ENCODE measurements at regions not wholly inside any gene's neighbourhood (a gene's known extent, or its start where the extent isn't known, plus 50 kb on each side); places are given as distances from the start of the nearest gene placed in this dataset.

DNA sequence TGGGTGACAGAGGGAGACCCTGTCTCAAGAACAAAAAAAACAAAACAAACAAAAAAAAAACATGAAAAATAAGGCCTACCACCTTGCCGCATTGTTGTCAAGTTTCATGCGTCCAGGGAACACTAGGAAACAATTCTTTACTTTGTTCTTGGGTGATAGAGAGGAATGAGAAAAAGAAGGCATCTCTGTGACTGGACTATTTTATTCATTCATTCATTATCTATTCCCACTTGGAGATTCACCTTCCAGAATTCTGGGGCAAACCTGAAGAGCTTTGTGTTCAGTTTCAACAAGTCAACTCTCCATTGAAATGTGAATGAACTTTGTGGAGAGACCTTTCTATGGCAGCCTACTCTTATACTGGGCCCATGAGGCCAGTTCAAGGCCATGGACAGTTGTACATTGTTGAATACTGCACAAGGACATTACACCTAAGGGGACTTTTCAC lies 88.5 kb upstream of the NDUFV2 start (continued):
- TF ChIP-seq, protein P1, sequence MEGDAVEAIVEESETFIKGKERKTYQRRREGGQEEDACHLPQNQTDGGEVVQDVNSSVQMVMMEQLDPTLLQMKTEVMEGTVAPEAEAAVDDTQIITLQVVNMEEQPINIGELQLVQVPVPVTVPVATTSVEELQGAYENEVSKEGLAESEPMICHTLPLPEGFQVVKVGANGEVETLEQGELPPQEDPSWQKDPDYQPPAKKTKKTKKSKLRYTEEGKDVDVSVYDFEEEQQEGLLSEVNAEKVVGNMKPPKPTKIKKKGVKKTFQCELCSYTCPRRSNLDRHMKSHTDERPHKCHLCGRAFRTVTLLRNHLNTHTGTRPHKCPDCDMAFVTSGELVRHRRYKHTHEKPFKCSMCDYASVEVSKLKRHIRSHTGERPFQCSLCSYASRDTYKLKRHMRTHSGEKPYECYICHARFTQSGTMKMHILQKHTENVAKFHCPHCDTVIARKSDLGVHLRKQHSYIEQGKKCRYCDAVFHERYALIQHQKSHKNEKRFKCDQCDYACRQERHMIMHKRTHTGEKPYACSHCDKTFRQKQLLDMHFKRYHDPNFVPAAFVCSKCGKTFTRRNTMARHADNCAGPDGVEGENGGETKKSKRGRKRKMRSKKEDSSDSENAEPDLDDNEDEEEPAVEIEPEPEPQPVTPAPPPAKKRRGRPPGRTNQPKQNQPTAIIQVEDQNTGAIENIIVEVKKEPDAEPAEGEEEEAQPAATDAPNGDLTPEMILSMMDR (IDR thresholded peaks at IDR 0.05; ENCODE audit: control extremely low read depth in 1 of 3, insufficient read depth in 1 of 3, low read depth in 1 of 3, low read length in 3 of 3): no peak
- TF ChIP-seq, protein P2, sequence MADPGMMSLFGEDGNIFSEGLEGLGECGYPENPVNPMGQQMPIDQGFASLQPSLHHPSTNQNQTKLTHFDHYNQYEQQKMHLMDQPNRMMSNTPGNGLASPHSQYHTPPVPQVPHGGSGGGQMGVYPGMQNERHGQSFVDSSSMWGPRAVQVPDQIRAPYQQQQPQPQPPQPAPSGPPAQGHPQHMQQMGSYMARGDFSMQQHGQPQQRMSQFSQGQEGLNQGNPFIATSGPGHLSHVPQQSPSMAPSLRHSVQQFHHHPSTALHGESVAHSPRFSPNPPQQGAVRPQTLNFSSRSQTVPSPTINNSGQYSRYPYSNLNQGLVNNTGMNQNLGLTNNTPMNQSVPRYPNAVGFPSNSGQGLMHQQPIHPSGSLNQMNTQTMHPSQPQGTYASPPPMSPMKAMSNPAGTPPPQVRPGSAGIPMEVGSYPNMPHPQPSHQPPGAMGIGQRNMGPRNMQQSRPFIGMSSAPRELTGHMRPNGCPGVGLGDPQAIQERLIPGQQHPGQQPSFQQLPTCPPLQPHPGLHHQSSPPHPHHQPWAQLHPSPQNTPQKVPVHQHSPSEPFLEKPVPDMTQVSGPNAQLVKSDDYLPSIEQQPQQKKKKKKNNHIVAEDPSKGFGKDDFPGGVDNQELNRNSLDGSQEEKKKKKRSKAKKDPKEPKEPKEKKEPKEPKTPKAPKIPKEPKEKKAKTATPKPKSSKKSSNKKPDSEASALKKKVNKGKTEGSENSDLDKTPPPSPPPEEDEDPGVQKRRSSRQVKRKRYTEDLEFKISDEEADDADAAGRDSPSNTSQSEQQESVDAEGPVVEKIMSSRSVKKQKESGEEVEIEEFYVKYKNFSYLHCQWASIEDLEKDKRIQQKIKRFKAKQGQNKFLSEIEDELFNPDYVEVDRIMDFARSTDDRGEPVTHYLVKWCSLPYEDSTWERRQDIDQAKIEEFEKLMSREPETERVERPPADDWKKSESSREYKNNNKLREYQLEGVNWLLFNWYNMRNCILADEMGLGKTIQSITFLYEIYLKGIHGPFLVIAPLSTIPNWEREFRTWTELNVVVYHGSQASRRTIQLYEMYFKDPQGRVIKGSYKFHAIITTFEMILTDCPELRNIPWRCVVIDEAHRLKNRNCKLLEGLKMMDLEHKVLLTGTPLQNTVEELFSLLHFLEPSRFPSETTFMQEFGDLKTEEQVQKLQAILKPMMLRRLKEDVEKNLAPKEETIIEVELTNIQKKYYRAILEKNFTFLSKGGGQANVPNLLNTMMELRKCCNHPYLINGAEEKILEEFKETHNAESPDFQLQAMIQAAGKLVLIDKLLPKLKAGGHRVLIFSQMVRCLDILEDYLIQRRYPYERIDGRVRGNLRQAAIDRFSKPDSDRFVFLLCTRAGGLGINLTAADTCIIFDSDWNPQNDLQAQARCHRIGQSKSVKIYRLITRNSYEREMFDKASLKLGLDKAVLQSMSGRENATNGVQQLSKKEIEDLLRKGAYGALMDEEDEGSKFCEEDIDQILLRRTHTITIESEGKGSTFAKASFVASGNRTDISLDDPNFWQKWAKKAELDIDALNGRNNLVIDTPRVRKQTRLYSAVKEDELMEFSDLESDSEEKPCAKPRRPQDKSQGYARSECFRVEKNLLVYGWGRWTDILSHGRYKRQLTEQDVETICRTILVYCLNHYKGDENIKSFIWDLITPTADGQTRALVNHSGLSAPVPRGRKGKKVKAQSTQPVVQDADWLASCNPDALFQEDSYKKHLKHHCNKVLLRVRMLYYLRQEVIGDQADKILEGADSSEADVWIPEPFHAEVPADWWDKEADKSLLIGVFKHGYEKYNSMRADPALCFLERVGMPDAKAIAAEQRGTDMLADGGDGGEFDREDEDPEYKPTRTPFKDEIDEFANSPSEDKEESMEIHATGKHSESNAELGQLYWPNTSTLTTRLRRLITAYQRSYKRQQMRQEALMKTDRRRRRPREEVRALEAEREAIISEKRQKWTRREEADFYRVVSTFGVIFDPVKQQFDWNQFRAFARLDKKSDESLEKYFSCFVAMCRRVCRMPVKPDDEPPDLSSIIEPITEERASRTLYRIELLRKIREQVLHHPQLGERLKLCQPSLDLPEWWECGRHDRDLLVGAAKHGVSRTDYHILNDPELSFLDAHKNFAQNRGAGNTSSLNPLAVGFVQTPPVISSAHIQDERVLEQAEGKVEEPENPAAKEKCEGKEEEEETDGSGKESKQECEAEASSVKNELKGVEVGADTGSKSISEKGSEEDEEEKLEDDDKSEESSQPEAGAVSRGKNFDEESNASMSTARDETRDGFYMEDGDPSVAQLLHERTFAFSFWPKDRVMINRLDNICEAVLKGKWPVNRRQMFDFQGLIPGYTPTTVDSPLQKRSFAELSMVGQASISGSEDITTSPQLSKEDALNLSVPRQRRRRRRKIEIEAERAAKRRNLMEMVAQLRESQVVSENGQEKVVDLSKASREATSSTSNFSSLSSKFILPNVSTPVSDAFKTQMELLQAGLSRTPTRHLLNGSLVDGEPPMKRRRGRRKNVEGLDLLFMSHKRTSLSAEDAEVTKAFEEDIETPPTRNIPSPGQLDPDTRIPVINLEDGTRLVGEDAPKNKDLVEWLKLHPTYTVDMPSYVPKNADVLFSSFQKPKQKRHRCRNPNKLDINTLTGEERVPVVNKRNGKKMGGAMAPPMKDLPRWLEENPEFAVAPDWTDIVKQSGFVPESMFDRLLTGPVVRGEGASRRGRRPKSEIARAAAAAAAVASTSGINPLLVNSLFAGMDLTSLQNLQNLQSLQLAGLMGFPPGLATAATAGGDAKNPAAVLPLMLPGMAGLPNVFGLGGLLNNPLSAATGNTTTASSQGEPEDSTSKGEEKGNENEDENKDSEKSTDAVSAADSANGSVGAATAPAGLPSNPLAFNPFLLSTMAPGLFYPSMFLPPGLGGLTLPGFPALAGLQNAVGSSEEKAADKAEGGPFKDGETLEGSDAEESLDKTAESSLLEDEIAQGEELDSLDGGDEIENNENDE (IDR thresholded peaks at IDR 0.05; ENCODE audit: insufficient replicate concordance, low read length): no peak
- TF ChIP-seq CEBPB (IDR thresholded peaks at IDR 0.05; ENCODE audit: low read depth, low read length) (no peak), NANOG (IDR thresholded peaks at IDR 0.05; ENCODE audit: insufficient read depth, low read depth, low read length, poor library complexity, severe bottlenecking) (no peak)
- TF ChIP-seq, protein P3, sequence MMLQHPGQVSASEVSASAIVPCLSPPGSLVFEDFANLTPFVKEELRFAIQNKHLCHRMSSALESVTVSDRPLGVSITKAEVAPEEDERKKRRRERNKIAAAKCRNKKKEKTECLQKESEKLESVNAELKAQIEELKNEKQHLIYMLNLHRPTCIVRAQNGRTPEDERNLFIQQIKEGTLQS (IDR thresholded peaks at IDR 0.05; ENCODE audit: insufficient read depth, low read depth, low read length): no peak

All from H1 (cell line).